HG03066 (cell line): ENCODE measurements at regions not wholly inside any gene's neighbourhood (a gene's known extent, or its start where the extent isn't known, plus 50 kb on each side); places are given as distances from the start of the nearest gene placed in this dataset.

Experiments
- ATAC-seq: cut with Tn5 transposase; IDR thresholded peaks from one replicate; pipeline ENCODE4 v1.9.1; 2021; ENCODE audit warnings: low read depth; ENCODE audit not compliant: unreplicated experiment

DNA sequence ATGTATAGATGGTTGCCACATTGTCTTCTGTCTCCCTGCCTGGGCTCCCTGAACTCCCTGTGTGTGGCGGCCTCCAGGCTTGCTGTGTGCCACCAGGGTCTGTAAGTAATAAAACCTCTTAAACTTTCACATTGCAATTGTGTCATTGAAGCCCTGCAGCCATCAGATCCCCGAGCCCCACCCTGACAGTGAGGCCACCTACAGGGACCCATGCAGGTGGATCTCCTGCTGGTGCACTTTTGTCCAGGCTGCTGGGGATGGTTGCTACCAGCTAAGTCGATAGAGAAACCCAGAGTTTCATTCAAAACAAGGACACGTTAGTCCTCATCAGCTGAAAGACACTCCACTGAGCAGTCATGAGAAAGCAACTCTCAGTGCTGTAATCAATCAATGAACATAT is 133.6 kb upstream of the PRICKLE2 start:
- ATAC-seq = no peak

DNA sequence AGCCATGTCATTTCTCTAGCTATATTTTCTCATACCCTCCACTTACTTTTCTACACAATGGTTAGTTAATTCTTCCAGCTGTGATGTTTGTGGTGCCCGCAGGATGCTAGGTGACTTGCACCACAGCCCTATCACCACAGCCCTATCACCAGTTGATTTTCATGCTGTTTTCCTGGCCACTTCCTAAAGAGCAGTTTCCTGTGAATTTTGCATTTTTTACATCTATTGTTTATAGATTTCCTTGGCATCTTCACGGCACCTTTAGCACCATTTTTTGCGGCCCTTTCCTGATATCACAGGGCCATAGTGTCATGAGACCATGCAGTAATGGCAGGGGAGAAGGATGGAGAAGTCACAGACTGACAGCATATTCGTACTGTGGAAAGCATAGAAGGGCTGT is 132.9 kb upstream of the PRICKLE2 start:
- no peak for ATAC-seq

DNA sequence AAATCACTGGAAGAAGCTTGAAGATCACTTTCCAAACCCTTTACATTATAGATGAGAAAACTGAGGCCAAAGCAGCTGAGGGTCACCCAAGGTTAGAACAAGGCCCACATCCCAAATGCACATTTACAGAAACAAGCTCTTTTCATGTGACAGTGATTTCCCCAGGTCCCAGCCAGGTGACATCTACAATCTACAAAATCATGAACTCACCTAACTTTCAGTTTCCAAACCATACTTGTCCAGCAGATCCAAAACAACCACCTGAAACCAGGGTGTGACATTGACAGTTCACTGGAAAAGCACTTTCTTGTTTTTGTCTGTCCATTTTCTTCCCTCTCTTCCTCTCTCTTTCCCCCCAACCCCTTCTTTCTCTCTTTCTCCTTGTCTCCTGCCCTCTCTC is 132.2 kb upstream of the PRICKLE2 start:
- ATAC-seq = no peak

DNA sequence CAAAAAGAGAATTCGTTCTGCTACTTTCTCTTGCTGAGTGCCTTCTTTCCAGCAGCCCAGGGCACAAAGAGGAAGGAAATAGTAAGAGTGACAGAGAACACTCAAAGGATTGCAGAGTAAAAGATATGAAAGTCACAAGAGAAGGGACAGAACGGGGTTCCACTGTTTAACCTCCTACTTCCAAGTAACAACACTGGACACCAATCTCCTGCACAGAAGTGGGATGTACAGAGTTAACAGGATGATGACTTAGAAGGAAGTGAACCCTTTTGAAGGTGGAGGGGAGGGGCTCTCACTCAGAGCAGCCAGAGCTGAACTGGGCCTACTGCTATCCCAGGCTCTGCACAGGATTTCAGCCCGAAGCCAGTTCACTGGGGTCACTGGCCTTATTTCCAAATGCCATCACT is 130.1 kb upstream of the PRICKLE2 start:
- no peak for ATAC-seq

DNA sequence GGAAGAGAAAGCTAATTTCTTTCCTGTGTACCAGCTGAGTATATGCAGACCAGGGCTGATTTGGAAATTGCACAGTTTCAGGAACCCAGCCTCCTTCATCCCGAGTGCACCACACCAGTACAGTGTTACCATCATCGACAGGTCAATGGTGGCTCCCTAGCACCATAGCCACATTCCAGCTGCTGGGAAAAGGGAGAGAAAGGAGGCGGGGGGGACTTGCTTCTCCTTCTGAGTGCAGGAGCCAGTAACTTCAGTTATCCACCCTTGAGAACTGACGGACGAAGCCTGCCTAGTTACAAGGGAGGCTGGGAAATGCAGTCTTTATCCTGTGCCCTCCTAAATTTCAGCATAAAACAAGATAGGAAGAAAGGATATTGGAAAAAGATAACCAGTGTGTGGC is 129.7 kb upstream of the PRICKLE2 start:
- ATAC-seq = no peak

DNA sequence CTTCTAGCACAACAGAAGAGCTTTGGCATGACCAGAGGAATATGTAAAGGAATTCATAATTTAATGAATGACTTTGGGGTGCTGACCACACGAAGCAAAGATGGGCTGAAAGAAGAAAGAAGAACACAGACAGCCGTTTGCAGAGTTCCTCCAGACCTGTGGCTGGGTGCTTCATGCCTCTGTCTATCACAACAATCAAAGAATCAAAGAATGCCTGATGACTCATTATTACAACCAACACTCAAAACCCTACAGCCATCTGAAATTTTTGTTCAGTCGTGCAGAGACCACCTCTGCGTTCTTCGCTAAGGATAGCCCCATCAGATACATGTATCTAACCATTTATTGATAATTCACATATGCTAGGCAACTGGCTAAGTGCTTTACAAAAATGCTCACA is 129.0 kb upstream of the PRICKLE2 start:
- ATAC-seq = no peak

DNA sequence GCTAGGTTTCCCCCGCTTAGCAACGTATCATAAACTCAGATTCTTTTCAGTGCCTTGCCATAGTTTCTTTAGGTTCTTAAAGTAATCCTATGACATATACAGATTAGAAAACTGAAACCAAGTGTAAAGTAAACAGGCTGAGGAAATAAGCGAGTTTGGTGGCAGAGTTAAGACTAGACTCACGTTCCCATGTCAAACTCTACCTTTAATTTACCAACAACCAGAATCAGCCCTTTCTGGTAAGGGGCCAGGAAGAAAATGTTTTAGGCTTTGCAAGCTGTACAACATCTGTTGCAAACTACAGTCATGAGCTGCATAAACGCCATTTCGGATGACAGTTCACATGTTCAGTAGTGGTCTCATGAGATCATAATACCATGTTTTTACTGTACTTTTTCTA is 128.0 kb upstream of the PRICKLE2 start:
- ATAC-seq = no peak

DNA sequence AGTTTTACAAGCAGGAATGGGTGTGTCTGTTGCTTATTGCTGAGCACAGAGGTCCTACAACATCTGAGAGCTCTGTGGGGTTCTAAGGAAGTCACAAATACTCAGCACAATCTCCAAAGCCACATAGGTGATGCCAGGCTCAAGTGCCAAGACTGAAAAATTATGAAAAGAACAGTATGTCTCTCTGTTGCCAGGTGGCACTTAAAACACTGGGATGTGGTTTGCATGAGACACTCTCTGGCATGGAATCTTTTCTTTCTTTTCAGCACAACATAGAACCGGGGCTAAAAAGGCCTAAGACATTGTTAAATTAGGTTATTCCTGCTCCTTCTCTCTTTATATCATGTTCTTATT is 127.3 kb upstream of the PRICKLE2 start:
- ATAC-seq = no peak

DNA sequence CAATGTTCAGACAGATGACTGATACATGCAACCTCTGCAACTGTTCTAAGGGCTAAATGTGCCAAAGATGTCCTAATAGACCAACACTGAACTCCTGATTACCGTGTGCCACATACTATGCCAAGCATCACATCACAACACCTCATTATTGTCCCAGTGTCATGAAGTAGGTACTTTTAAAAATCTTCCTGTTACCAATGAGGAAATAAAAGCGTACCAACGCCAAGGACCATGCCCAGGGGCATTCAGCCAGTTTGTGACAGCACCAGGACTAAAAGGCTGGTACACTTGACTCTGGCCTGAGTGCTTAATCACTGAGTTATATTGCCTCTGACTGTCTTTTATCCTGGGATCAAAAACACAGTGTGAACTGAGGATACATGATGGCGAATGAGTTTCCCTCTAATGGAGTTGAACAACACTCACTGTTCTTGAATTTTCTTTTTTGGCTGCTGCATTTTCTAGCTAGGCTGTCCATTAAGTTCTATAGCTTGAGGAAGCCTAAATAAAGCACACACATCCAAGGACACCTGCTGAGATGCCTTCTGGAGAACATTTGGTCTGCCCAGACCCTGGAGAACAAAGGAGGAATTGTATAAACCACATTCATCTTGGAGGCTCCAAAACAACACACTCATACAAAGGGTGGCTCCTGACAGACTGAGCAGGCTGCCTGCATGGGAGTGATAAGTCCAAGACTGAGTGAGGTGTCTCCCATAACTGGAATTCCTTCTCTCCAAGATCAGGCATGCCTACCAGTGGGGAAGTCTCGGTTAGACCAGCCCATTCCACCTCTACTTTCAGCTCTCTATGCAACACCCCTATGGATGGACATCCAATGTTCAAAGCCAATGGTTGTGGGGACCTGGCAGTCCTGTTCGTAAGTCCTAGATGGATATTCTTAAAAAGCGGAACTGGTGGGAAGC is 126.7 kb upstream of the PRICKLE2 start:
- ATAC-seq = no peak

DNA sequence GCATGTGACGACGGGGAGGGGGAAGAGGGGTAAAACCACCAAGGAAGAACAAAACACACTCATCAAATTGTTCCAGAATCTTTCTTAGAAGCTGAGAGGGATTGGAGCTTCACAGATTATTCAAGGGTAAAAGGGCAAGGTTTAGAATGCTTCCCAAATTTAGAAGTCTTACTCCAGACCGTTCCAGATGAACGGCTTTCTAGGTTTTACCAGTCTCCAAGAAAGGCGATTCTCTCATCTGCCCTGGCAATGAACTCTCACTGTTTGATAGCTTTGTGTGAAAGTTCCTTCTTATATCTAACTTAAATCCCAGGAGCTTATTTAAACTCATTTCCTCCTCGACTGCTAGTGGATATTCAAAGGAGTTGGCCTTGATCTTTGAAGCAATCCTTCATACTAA is 124.3 kb upstream of the PRICKLE2 start:
- no peak for ATAC-seq

DNA sequence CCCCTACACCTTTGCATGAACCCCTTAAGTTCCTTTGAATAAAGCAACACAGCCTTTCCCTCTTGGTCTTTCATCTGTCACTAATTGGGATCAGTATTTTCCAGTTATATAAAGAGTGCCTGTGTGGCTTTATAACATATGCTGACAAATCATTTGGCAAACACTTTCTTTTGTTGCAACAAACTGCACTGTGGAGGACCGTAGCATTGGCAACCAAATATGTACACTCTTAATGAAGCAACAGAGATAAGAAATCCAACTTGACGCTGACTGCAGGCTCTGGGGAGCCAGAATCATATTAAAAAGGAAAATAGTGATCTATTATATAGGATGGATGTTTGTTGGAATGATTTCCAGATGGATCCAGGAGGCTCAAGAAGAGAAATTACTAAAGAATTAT is 120.1 kb upstream of the PRICKLE2 start:
- no peak for ATAC-seq

DNA sequence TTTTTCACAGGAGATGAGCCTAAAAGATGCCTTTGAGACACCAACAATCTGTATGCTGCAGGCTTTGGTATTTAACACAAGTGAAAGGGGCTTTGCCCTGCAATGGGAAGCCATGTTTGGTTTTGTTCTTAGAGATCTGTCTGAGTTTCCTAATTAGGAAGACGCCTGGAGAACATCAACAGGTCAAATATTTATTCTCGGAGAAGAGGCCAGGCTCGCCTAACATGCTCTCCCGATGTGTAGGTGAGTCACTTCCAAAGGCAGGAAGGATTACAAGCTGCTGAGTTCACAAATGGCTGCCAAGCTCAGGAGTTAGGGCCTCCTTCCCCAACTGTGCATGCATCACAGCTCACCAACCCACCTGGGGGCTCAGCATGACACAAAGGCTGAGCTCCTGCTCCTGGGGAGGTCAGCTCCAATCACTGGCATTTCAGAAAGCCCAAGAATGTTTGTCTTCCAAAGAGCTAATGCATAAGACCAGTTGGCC is 119.5 kb upstream of the PRICKLE2 start:
- ATAC-seq = no peak

DNA sequence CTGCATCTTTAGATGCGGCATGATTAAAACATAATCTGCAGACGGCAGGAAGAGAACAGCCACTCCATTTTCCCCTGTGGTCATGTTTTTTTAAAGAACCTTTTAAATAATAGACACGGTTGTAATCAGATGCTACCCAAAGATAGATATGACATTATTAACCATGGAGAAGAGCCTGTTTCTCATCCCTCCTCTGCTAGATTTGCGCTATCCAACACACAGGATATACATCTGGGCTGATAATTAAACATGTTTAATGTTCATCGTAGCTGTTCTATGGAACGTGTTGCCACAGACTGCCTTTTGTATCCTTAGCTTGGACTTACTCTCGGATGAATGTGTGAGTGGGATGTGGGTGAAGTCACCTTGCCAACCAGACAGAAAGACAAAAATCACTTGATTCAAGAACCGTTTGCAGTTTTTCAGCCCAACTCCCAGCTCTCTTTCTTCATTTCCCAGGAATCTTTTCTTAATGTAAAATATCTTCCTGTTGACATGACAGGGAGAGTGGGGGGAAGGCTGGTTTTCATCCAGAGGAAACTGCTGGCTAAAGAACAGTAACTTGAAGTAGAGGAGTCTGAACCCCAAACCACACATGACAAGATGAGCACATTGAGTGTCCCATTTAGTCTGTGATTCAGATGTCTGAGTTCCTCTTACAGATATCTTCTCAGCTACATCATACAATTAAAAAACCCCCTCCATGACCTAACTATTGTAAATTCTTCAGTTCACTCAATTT is 118.6 kb upstream of the PRICKLE2 start:
- no peak for ATAC-seq

DNA sequence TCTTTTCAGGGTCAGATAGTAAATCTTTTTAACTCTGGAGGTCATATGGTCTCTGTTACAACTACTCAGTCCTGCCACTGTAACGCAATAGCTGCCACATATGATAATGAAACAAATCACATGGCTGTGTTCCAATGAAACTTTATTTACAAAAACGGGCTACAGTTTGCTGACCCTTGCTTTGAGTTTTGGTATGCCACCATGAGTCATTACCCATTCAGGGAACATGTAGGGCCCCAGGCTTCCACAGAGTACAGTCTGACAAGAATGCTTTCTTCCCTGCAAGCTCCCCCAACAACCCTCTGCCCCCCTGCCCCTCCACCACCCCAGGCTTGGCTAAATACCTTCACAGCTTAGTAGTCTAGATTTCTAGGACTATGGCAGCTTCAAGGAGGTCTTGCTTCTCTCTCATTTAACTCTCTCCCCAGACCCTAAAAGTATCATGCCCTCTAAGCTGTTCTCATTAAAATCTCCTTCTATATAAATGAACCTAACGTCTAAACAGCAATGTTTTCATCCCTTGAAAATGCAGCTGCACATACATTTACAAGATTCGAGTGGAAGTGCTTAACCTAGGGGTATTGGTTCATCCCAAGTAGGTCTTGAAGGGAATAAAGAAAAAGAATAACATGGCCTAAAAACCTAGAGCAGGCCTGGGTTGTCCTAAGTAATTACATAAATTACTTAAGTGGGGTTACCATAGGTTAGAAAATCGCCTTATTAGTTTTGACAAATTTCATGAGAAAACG is 117.8 kb upstream of the PRICKLE2 start:
- ATAC-seq = no peak

DNA sequence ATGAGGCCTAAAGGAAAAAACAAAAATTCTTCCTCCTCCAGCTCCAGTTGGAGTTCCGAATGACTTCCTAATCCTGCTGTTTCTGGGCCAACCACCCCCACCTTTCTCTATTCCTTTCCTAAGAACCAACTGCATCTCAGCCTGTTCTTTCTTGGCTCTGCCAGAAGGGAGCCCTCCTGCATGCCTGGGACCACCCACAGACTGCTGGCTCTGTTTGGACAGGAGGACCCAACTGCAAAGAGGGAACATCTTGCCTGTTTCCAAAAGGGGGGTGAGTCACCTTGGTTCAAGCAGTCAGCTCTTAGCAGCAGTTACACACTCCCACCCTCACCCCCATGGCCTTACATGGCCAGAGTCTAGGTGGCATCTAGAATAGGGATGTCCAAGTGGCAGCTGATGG is 116.0 kb upstream of the PRICKLE2 start:
- no peak for ATAC-seq

DNA sequence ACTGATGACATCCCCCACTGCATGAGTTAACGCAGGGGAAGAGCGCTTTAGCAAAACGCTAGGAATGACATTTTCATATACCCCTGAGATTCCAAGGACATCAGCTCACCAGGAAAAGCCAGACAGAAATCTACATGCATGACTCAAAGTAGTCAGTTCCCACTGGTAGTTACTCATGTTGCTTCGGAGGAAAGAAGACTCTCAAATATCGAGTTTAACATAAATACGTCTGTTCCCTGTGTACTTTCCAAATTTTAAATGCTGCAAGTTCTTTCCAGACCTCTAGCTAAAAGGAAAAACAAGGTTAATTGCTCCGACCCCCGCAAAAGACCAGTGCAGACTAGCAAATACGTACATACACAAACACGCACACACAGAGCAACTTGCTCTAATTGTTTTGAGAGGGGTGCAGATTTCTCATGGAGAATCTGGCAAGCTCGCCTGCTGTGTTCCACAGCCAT is 115.4 kb upstream of the PRICKLE2 start:
- no peak for ATAC-seq

DNA sequence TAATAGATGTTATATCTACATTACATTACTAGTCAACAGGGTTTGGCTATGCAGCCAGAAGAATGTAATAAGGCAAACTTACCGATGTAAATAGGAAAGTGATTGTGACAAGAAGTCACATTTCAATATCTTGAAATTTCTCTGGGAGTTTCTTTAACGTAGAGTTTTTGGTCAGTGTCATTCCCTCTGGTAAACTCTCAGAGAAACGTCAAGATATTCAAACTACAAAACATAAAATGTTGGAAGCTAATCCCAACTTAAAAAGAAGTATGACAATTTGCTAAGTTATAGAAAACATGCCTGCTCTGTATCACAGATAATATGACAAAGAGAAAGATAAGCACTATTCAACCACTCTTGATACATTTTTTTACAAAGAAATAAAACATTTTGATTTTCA is 111.2 kb upstream of the PRICKLE2 start:
- ATAC-seq = no peak

DNA sequence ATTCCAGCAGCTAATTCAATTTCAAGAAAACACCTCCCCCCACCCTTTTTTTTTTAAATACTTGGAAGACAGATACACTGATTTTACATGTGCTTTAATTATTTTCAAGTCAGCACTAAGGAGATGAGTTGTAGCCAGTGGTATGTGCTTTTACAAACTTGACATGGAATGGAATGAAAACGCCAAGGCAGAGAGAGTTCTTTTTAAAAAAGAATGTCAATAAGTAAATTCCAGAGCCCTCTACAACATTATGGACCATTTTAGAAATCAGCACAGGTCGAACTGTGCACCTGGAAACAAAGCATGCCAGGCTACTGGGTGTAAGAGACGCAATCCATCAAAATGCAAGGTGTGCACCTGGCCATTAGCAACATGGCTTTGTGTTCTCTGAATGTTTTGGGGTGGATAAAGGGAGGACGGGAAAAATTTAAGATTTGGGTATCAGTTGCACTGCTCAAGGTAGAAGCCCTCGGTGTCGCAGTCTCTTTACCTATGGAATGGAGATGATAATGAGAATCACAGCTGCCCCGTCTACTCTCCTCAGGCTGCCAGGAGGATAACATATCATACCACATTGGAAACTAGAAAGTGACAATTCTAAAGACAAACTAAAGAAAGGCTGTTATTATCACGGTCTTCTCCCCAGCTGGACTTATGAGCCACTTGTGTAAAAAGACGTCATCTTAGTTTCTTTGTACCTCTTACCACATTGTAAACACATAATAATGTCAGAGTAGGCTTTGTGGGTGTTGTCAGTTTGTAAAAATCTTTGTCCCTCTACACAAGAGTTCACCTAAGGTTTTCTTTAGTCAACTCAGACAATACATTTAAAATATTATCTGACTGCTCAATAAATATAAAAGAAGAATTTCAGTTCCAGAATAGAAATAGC is 107.4 kb upstream of the PRICKLE2 start:
- no peak for ATAC-seq

DNA sequence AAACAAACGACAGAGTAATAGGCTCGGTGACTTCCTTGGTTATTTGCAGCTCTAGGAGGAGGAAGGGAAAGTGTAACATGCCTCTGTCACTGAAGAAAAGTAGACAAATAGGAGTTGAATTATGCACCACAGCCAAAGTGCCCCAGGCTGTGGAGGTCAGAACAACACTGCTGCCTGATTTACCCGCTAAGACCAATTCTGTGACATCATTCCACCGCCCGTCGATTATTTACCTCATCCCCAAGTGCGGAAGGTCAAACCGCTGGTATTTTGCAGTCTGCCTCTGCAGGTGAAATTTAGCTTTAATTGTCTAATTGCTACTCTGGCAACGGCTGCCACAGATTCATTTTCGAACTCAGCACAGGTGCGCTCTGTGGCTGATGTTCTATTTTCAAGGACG is 106.3 kb upstream of the PRICKLE2 start:
- ATAC-seq = no peak

DNA sequence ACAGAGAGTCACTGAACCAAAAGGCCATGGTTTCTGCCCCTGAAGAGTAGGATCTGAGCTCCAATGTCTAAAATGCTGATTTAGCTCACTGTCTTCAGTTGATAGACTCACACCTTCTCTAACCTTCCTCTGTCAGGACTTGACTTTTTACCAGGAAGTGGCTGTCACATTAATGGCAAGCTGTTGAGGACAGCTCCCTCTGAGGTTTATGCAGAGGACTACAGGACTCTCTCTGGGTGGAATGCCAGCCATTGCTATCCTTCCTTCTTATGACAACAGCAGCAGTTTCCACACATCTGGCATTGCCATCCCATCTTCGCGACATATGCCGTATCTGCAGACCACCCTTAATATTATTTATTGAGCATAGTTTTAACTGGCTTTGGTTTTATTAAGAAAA is 103.8 kb upstream of the PRICKLE2 start:
- no peak for ATAC-seq
